Hematopoietic multipotent progenitor cell treated with erythropoietin and hydrocortisone succinate and interleukin-3 and kit ligand, for 4 days (in vitro differentiated cells): ENCODE measurements at regions not wholly inside any gene's neighbourhood (a gene's known extent, or its start where the extent isn't known, plus 50 kb on each side); places are given as distances from the start of the nearest gene placed in this dataset.

Source experiments
- DNase-seq: peaks from one replicate; pipeline ENCODE4 v3.0.0-alpha.2; 2015

DNA sequence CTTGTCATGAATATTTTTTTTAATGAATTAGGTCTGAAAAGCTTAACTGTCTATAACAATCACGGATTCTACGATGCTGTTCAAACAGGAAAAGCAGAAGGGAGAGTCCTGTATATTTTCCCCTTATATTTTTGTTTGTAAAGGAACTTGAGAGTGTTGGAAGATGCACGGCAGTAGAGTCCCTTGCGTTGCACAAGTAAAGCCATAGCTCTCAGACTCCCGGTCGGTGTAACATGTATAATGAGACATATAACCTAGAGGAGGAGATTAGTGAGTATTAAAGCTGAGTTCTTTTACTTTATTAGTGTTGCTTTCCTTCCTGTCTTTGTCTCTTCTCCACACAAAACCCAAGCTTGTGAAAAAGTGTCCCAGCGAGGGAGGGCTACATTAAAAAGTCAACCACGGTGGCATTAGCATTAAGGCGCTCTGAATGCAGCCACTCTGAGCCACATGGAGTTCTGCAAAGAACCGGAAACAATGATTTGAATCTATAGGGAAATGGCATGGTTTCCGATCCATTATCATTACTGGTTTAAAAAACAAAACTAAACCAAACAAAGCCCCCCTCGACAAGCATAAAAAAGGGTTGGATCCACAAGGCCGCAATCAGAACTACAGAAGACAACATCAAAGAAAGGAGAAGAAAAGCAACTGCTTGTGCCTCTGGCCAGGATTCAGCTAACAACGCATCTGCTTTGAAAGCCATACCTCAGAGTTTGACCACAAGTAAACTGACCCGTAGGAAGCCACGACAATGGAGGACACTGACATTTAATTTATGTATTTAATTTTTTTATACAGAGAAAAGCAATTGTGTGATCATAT, 356.8 kb downstream of the LMO4 start:
- no peak for DNase-seq

GRCh38 chr1:87686136-87686495, 357.4 kb downstream of the LMO4 start:
- peak; percentile 51 for DNase-seq

GRCh38 chr1:87686671-87687070, 358.0 kb downstream of the LMO4 start:
- DNase-seq, result no peak

- DNase-seq, result no peak
Measured at GRCh38 chr1:87688136-87688535, 359.5 kb downstream of the LMO4 start.

- no peak for DNase-seq
Measured at GRCh38 chr1:87689487-87689886, 360.8 kb downstream of the LMO4 start.

- DNase-seq, result no peak
Measured at GRCh38 chr1:87696483-87696882, 367.8 kb downstream of the LMO4 start.

DNA sequence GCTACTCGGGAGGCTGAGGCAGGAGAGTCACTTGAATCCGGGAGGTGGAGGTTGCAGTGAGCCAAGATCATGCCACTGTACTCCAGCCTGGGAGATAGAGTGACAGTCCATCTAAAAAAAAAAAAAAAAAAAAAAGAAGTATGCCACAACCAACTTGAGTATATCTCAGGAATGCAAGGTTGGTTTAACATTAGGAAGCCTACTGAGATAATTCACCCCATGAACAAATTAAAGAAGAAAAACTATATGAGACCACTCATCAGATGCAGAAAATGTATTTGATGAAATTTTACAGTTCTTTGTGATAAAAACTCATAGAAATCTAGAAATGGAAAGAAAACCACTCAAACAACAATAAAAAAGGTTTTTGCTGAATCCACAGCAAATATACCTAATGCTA, 373.8 kb downstream of the LMO4 start:
- peak; percentile 29 for DNase-seq

DNA sequence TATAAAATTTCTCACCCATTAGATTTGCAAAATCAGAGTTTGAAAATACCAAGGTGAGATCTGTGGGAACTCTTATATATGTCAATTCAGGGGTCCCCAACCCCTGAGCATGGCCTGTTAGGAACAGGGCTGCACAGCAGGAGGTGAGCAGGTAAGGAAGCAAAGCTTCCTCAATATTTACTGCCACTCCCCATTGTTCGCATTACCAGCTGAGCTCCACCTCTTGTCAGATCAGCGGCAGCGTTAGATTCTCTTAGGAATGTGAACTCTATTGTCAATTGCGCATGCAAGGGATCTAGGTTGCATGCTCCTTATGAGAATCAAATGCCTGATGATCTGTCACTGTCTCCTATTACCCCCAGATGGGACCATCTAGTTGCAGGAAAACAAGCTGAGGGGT, 376.6 kb downstream of the LMO4 start:
- DNase-seq, result no peak

- no peak for DNase-seq
Measured at GRCh38 chr1:87706203-87706602, 377.5 kb downstream of the LMO4 start.

DNA sequence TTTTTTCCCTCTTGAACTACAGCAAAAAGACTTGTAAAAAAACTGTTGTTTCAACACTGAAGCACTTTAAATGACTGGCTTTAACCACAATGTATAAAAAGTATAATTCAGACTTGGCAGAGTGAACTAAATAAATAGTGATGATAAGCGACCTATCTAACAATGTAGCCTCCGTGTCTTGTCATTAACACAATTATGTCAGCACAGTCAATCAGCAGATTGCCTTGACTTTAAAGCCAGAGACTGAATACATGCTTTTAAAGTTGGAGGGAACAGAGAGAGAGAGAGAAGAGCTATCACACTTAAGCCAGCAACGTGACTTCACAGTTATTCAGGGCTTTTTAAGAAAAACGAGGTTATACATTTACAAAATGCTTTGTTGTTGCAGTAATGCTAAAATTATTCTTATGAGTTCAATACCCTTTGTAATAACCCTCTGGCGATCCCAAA, 378.1 kb downstream of the LMO4 start:
- DNase-seq, result no peak

GRCh38 chr1:87707411-87707810, 378.7 kb downstream of the LMO4 start:
- no peak for DNase-seq

- no peak for DNase-seq
Measured at GRCh38 chr1:87712261-87713010, 383.8 kb downstream of the LMO4 start.

DNA sequence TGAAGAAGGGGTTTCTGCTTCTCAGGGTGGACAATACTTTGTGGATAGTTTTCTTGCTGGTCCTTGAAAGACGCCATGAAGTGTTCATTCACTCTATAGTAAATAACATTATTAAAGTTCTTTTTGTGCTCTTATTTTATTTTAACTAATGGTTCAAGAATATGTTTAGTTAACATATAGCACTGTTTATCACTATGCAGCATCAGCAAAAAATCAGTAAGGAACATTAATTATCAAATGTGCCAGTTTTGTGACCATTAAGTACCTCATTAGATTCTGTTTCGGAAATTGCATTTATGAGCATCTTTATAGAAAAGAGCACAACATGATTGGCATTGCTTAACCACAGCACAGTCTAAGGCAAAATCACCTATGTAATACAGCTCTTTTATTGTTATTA, 385.6 kb downstream of the LMO4 start:
- no peak for DNase-seq

- no peak for DNase-seq
Measured at GRCh38 chr1:87715052-87715451, 386.4 kb downstream of the LMO4 start.

DNA sequence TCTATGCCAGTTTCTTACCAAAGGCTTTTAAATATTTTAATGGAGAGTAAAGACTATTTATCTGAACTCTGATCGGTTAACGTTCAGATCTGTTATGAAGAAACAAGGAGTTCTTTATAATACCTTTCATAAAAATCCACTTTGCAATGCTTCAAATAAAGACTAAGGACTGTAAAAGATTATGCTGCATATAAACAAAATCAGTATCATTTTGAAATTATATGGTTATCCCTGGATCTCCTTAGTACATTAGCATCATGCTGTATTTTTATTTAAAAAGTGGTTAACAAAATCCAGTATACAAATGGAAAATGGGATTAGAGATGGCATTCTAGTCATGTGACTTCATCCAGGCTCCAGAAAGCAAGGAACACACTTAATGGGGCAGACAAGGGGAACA, 386.8 kb downstream of the LMO4 start:
- no peak for DNase-seq

DNA sequence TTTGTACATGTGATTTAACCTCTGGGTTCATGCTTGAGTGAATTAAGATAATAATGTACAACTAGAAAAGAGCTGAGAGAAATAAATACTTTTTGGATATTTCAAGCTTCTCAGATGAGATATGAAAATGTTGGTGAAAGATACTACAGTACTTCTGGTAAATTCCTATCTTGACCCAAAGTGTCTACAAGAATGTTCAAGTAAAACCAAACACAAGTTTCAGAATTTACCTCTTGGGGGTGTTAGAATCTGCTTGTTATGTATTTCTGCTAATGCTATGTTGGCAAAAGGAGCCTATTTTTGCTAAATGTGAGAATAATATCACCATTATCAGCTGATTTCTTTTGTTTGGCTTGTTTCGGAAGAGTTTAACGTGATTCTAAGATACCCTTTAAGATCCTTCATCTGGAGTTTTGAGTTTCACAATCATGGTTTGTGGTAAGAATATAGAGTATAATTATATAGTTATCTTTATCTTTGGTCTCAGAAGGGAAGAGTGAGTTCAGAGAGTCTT, 388.5 kb downstream of the LMO4 start:
- peak; percentile 56 for DNase-seq

- DNase-seq, result peak; percentile 13
Measured at GRCh38 chr1:87718241-87718950, 389.7 kb downstream of the LMO4 start.

- DNase-seq, result peak; percentile 28
Measured at GRCh38 chr1:87719658-87720057, 391.0 kb downstream of the LMO4 start.

DNA sequence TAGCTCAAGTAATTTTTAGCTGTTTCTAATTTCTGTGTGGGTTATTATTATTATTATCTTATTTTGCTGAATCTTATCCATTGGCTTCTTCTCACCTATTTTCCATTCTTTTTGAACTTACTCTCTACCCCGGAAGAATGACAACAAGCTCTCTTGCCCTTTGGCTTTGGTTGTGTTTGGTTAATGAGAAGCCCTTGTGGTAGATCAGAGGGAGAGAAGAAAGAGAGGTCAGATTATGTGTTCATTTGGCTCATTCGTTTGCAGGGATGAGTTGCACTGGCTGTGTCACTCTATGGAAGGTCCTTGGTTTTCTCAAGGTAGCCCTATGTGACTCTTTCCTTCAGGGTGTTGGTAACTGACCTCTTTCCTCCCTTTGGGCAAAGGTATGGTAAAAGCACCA, 391.9 kb downstream of the LMO4 start:
- DNase-seq, result no peak

DNA sequence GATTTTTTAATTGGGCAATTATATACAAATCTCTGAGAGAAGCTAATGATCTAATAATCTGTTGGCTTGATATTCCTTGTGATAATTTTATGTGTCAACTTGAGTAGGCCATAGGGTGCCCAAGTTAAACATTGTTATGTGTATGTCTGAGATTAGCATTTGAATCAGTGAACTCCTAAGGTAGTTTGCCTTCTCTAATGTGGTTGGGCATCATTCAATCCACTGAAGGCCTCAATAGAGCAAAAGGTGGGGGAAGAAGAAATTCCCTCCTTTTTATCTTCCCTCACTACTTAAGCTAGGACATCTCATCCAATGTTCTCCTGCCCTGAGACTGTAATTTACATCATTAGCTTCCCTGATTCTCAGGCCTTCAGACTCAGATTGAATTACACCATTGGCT, 394.5 kb downstream of the LMO4 start:
- no peak for DNase-seq

DNA sequence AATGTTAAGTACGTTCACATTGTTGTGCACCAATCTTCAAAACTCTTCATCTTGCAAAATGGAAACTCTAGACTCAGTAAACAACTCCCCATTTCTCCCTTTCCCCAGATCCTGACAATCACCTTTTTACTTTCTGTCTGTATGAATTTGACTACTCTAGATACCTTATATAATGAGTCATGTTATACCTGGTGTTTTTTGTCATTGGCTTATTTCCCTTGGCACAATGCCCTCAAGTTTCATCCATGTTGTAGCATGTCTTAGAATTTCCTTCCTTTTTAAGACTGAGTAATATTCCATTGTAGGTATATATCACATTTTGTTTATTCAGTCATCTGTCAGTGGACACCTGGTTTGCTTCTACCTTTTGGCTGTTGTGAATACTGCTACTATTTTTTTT, 399.5 kb downstream of the LMO4 start:
- no peak for DNase-seq

GRCh38 chr1:87730274-87731216, 401.9 kb downstream of the LMO4 start:
- no peak for DNase-seq
